ENCODE measurements at regions not wholly inside any gene's neighbourhood (a gene's known extent, or its start where the extent isn't known, plus 50 kb on each side); places are given as distances from the start of the nearest gene placed in this dataset.

DNA sequence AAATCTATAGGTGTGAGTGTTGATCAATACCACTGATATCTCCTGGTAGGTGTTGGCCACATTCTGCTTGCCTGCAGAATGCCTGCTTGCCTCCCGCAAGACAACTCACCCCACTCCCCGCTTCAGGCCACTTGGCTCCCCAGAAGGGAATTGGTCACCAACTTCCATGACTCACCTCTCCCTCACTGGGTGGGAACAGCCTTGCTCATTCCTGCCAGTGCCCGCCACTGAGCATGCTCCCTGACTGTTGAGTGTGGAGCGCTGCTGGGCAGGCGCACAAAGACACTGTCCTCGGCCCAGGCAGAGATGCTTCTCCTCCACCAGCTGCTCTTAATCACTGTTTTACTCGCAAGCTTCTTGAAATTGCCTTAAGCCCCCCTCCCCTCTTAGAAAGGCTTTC is 57.3 kb upstream of the PPP2R3A start:
- Histone ChIP-seq H3K36me3 (ENCODE audit: control insufficient read depth, insufficient read depth, low read length) (no peaks in the 10 kb centered on the region), H3K9me3 (ENCODE audit: control insufficient read depth, insufficient read depth, low read length) (no peaks in the 10 kb centered on the region), H3K4me1 (ENCODE audit: control insufficient read depth, insufficient read depth, low read length) (no peaks in the 10 kb centered on the region), H3K4me3 (ENCODE audit: low read depth, low read length) (no peak overlapping the region), H3K27me3 (ENCODE audit: control insufficient read depth, insufficient read depth, low read length) (no peaks in the 10 kb centered on the region), H3K27ac (ENCODE audit: low read depth, low read length) (no peak overlapping the region)
- WGBS (ENCODE audit: insufficient coverage) = 94% methylated on average over 7 of the region's 7 CpGs
- DNase-seq (ENCODE audit: low read depth in 4 of 6, low spot score in 6 of 6) = no peak

- H3K9me3 ChIP-seq (ENCODE audit: control insufficient read depth, insufficient read depth, low read length) = no peaks in the 10 kb centered on the region
- no peak overlapping the region for H3K27ac ChIP-seq (ENCODE audit: low read depth, low read length)
- H3K27me3 ChIP-seq (ENCODE audit: control insufficient read depth, insufficient read depth, low read length) = no peaks in the 10 kb centered on the region
- no peak for DNase-seq (ENCODE audit: low read depth in 4 of 6, low spot score in 6 of 6)
- 100% methylated on average over 1 of the region's 1 CpG for WGBS (ENCODE audit: insufficient coverage)
- no peaks in the 10 kb centered on the region for H3K36me3 ChIP-seq (ENCODE audit: control insufficient read depth, insufficient read depth, low read length)
- no peaks in the 10 kb centered on the region for H3K4me1 ChIP-seq (ENCODE audit: control insufficient read depth, insufficient read depth, low read length)
- no peak overlapping the region for H3K4me3 ChIP-seq (ENCODE audit: low read depth, low read length)
These were observed 56.8 kb upstream of the PPP2R3A start for GRCh38 chr3:135908737-135909136.

GRCh38 chr3:135911110-135911509 is 54.4 kb upstream of the PPP2R3A start:
- H3K4me1 ChIP-seq (ENCODE audit: control insufficient read depth, insufficient read depth, low read length) = no peaks in the 10 kb centered on the region
- no peak overlapping the region for H3K4me3 ChIP-seq (ENCODE audit: low read depth, low read length)
- 50% methylated on average over 1 of the region's 2 CpGs for WGBS (ENCODE audit: insufficient coverage)
- H3K9me3 ChIP-seq (ENCODE audit: control insufficient read depth, insufficient read depth, low read length) = no peaks in the 10 kb centered on the region
- H3K36me3 ChIP-seq (ENCODE audit: control insufficient read depth, insufficient read depth, low read length) = no peaks in the 10 kb centered on the region
- peak in 1 of 6 donors; percentile 42 for DNase-seq (ENCODE audit: low read depth in 4 of 6, low spot score in 6 of 6)
- no peak overlapping the region for H3K27ac ChIP-seq (ENCODE audit: low read depth, low read length)
- no peaks in the 10 kb centered on the region for H3K27me3 ChIP-seq (ENCODE audit: control insufficient read depth, insufficient read depth, low read length)

DNA sequence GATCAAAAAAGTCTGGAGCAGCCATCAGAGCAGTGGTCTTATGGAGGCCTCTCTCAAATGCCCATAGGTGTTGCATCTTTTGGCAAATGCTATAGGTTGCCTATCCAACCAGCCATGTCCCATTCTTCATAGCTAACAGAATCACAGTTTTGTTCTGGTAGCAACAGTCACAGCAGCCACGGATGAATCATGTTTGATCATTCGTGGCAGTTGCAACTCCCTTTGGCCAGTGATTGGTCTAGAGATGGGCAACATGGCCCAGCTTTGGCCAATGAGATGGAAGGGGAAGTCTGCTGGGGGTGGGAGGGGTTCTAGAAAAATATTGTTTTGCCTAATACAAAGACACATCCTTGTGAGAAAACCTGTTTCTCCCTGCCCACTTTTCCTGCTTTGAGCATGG is 50.3 kb upstream of the PPP2R3A start:
- no peak for DNase-seq (ENCODE audit: low read depth in 4 of 6, low spot score in 6 of 6)
- H3K4me1 ChIP-seq (ENCODE audit: control insufficient read depth, insufficient read depth, low read length) = no peaks in the 10 kb centered on the region
- H3K27me3 ChIP-seq (ENCODE audit: control insufficient read depth, insufficient read depth, low read length) = no peaks in the 10 kb centered on the region
- no CpG with 5 or more reads among the region's 2 CpGs for WGBS (ENCODE audit: insufficient coverage)
- H3K27ac ChIP-seq (ENCODE audit: low read depth, low read length) = no peak overlapping the region
- H3K36me3 ChIP-seq (ENCODE audit: control insufficient read depth, insufficient read depth, low read length) = no peaks in the 10 kb centered on the region
- no peak overlapping the region for H3K4me3 ChIP-seq (ENCODE audit: low read depth, low read length)
- H3K9me3 ChIP-seq (ENCODE audit: control insufficient read depth, insufficient read depth, low read length) = no peaks in the 10 kb centered on the region

Data from spinal cord (tissue), 9 donors.